ENCODE measurements at regions not wholly inside any gene's neighbourhood (a gene's known extent, or its start where the extent isn't known, plus 50 kb on each side); places are given as distances from the start of the nearest gene placed in this dataset.

DNA sequence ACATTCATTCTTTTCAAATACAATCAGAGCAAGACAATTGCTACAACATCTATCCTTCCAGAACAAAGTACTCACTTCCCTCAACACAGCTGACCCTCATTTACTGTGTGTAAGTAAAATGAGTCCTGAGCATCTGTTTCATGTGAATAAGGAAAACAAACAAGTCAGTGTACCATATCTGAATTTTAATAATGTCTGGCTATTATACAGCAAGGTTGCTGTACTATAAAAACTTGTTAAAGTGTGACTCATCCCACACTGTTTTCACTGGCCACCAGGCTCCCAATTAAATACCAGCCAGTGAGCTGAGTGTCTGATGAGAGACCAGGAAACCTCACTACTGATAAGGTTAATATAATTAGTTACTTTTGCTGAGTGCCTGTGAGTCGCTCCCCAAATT is 339.8 kb downstream of the AGTPBP1 start:
- no peak for DNase-seq (ENCODE audit: extremely low read depth, insufficient read length)
- Histone ChIP-seq H3K4me3 (replicated peaks; ENCODE audit: low read depth, low read length) (no peak overlapping the region), H3K27me3 (replicated peaks; ENCODE audit: control insufficient read depth, insufficient read depth, low read length) (no peaks in the 10 kb centered on the region; the same call in 1 of the 2 replicates), H3K36me3 (ENCODE audit: control insufficient read depth, insufficient read depth, low read length) (no peaks in the 10 kb centered on the region)
- TF ChIP-seq, protein P1, sequence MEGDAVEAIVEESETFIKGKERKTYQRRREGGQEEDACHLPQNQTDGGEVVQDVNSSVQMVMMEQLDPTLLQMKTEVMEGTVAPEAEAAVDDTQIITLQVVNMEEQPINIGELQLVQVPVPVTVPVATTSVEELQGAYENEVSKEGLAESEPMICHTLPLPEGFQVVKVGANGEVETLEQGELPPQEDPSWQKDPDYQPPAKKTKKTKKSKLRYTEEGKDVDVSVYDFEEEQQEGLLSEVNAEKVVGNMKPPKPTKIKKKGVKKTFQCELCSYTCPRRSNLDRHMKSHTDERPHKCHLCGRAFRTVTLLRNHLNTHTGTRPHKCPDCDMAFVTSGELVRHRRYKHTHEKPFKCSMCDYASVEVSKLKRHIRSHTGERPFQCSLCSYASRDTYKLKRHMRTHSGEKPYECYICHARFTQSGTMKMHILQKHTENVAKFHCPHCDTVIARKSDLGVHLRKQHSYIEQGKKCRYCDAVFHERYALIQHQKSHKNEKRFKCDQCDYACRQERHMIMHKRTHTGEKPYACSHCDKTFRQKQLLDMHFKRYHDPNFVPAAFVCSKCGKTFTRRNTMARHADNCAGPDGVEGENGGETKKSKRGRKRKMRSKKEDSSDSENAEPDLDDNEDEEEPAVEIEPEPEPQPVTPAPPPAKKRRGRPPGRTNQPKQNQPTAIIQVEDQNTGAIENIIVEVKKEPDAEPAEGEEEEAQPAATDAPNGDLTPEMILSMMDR (IDR thresholded peaks at IDR 0.05; ENCODE audit: insufficient read depth, low read length, poor library complexity, severe bottlenecking): no peak

DNA sequence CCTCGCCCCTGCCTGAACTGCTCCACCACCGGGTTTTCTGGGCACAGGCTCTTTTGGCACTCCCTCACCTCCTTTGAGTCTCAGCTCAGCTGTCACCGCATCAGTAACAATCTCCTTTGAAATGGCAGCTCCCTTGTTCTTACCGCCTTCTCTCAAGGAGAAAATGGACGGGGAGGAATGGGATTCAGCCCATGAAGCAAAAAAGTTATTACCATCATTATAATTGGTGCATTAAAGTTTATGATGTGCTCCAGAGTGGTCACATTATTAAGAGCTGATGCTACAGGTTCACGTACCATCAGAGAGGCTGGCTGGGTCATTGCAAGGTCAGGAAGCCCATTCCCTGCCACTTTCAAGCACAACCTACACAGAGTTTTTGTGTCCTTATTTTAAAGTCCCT is 344.7 kb downstream of the AGTPBP1 start:
- H3K36me3 ChIP-seq (ENCODE audit: control insufficient read depth, insufficient read depth, low read length): no peaks in the 10 kb centered on the region
- no peak for DNase-seq (ENCODE audit: extremely low read depth, insufficient read length)
- no peaks in the 10 kb centered on the region; the same call in 1 of the 2 replicates for H3K27me3 ChIP-seq (replicated peaks; ENCODE audit: control insufficient read depth, insufficient read depth, low read length)
- no peak overlapping the region for H3K4me3 ChIP-seq (replicated peaks; ENCODE audit: low read depth, low read length)
- TF ChIP-seq, protein P1 (IDR thresholded peaks at IDR 0.05; ENCODE audit: insufficient read depth, low read length, poor library complexity, severe bottlenecking): no peak

DNA sequence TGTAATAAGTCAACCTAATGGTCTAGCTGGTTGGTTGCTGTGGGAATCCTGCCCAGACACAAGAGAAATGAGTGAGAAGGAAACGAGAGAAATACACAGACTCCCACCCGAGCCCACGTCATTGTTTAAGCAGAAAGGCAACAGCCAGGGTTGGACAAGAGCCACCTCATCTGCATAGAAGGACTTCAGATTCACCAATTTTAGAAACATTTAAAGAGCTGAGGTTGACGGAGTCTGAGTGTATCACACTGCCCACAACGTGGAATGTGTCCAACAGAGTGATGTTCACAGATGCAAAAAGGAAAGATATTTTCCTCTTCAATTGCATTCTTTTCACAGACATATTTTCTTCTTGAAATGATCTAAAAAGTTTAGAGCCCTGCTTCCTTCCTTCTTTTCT is 349.5 kb downstream of the AGTPBP1 start:
- TF ChIP-seq, protein P1 (IDR thresholded peaks at IDR 0.05; ENCODE audit: insufficient read depth, low read length, poor library complexity, severe bottlenecking): no peak

DNA sequence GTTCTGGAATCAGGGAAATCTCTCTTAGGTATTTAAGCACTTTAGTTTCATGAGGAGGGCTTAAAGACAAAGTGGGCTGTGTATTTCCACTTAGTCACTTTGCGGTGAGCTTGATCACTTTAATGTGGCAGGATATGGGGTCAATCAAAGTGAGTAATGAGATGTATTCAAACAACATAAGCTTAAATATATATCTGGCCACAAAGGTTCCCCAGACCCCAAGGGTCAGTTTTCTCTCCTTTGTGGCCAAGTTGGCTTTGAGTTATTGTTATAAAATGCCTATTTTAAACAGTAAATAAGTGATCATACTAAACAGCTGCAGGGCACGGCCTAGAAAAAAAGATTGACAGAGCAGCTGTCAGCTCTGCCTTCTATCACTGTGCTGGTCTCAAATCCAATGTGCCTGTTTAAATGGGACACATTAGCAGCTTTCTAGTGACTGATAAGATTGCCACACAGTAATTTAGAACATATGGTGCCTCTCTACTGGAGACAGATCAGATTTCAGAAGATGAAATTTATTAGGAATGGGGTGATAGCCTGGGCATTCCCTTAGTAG is 363.9 kb downstream of the AGTPBP1 start:
- Histone ChIP-seq H3K4me3 (replicated peaks; ENCODE audit: low read depth, low read length) (no peak overlapping the region), H3K27me3 (replicated peaks; ENCODE audit: control insufficient read depth, insufficient read depth, low read length) (no peaks in the 10 kb centered on the region), H3K36me3 (ENCODE audit: control insufficient read depth, insufficient read depth, low read length) (no peaks in the 10 kb centered on the region)
- no peak for DNase-seq (ENCODE audit: extremely low read depth, insufficient read length)
- TF ChIP-seq, protein P1 (IDR thresholded peaks at IDR 0.05; ENCODE audit: insufficient read depth, low read length, poor library complexity, severe bottlenecking): no peak

More for the DNA sequence above, 349.5 kb downstream of the AGTPBP1 start:
- Histone ChIP-seq H3K36me3 (ENCODE audit: control insufficient read depth, insufficient read depth, low read length) (no peaks in the 10 kb centered on the region), H3K27me3 (replicated peaks; ENCODE audit: control insufficient read depth, insufficient read depth, low read length) (no peaks in the 10 kb centered on the region), H3K4me3 (replicated peaks; ENCODE audit: low read depth, low read length) (no peak overlapping the region)
- no peak for DNase-seq (ENCODE audit: extremely low read depth, insufficient read length)

DNA sequence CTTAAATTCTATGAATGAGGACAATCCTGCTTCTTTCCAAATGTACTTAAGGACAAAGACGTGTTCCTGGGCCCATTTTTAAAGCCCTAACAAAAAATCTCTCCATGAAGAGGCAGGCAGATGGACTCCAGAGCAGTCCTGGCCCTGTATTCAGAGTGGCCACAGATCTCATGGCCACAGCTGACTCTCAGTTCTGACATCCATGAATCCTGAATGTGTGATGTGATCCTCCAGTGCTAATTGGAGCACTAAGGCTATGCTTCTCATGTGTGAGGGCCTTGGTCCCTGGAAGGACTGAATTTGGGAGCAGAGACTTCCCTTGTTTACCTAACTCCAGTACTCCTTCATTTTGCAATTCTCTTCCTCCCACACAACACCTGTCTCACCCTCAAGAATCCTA is 373.0 kb downstream of the AGTPBP1 start:
- no peaks in the 10 kb centered on the region for H3K36me3 ChIP-seq (ENCODE audit: control insufficient read depth, insufficient read depth, low read length)
- no peak overlapping the region for H3K4me3 ChIP-seq (replicated peaks; ENCODE audit: low read depth, low read length)
- DNase-seq (ENCODE audit: extremely low read depth, insufficient read length): no peak
- H3K27me3 ChIP-seq (replicated peaks; ENCODE audit: control insufficient read depth, insufficient read depth, low read length): no peaks in the 10 kb centered on the region
- TF ChIP-seq, protein P1 (IDR thresholded peaks at IDR 0.05; ENCODE audit: insufficient read depth, low read length, poor library complexity, severe bottlenecking): no peak

DNA sequence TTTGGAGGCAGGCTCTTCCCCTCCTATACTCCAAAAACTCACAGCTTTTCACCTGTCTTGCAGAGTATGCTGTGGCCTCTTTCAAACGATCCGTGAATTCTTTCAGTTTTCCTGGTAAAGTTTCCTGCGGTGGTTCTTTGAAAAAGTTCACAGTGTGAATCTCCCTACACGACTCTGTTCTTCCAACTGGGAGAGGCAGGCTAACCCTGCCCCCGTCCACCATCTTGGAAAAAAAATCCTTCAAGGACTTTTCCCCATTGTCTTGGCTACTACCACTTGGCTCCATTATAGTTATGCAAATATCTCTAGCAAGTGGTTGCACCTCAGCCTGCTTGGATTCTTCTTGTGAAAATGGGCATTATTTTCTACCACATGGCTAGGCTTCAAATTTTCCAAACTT is 382.6 kb downstream of the AGTPBP1 start:
- DNase-seq (ENCODE audit: extremely low read depth, insufficient read length): no peak
- no peaks in the 10 kb centered on the region for H3K27me3 ChIP-seq (replicated peaks; ENCODE audit: control insufficient read depth, insufficient read depth, low read length)
- no peaks in the 10 kb centered on the region for H3K36me3 ChIP-seq (ENCODE audit: control insufficient read depth, insufficient read depth, low read length)
- TF ChIP-seq, protein P1 (IDR thresholded peaks at IDR 0.05; ENCODE audit: insufficient read depth, low read length, poor library complexity, severe bottlenecking): no peak
- no peak overlapping the region for H3K4me3 ChIP-seq (replicated peaks; ENCODE audit: low read depth, low read length)
